ENCODE measurements at regions not wholly inside any gene's neighbourhood (a gene's known extent, or its start where the extent isn't known, plus 50 kb on each side); places are given as distances from the start of the nearest gene placed in this dataset.

GRCh38 chr5:96067251-96067650, 105.6 kb upstream of the ELL2 start:
- H3K36me3 ChIP-seq (replicated peaks in 1 of 2; ENCODE audit: control insufficient read depth in 1 of 2, insufficient read depth in 2 of 2, low read length in 2 of 2): no peaks in the 10 kb centered on the region
- WGBS (ENCODE audit: insufficient coverage): no CpG with 5 or more reads among the region's 1 CpG
- Mint-ChIP-seq H3K4me3 (no peak overlapping the region), H3K27ac (no peak overlapping the region), H3K4me1 (peaks cover 37% of the 10 kb centered on the region), H3K27me3 (ENCODE audit: low read depth in 3 of 3) (peaks cover 0 to 2% (median 2%) of the 10 kb centered on the region in 3 donors), H3K36me3 (no peaks in the 10 kb centered on the region), H3K9me3 (peaks cover 0 to 3% (median 0%) of the 10 kb centered on the region in 7 donors)
- DNase-seq: no peak
- no peaks in the 10 kb centered on the region for H4K20me1 ChIP-seq (ENCODE audit: insufficient read depth, low read length)
- intact Hi-C loops (cut with micrococcal nuclease): no loop called here
- peaks cover 14 to 20% of the 10 kb centered on the region in 2 donors for H3K4me1 ChIP-seq (ENCODE audit: control insufficient read depth in 1 of 2, insufficient read depth in 2 of 2, low read length in 2 of 2)
- H3K27me3 ChIP-seq (ENCODE audit: control insufficient read depth in 2 of 2, insufficient read depth in 2 of 2, low read length in 2 of 2): no peaks in the 10 kb centered on the region
- no peak overlapping the region for H3K4me3 ChIP-seq (replicated peaks in 1 of 3; ENCODE audit: low read depth in 2 of 3, low read length in 3 of 3)
- H2AFZ ChIP-seq (ENCODE audit: insufficient read depth, low read depth, low read length, poor library complexity, severe bottlenecking): no peak overlapping the region
- TF ChIP-seq, protein P1, sequence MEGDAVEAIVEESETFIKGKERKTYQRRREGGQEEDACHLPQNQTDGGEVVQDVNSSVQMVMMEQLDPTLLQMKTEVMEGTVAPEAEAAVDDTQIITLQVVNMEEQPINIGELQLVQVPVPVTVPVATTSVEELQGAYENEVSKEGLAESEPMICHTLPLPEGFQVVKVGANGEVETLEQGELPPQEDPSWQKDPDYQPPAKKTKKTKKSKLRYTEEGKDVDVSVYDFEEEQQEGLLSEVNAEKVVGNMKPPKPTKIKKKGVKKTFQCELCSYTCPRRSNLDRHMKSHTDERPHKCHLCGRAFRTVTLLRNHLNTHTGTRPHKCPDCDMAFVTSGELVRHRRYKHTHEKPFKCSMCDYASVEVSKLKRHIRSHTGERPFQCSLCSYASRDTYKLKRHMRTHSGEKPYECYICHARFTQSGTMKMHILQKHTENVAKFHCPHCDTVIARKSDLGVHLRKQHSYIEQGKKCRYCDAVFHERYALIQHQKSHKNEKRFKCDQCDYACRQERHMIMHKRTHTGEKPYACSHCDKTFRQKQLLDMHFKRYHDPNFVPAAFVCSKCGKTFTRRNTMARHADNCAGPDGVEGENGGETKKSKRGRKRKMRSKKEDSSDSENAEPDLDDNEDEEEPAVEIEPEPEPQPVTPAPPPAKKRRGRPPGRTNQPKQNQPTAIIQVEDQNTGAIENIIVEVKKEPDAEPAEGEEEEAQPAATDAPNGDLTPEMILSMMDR (IDR thresholded peaks at IDR 0.05): no peak
- no peaks in the 10 kb centered on the region for H3K79me2 ChIP-seq (ENCODE audit: insufficient read depth, low read length)
- no peak overlapping the region for H3K4me2 ChIP-seq (replicated peaks; ENCODE audit: extremely low read depth, low read length, poor library complexity, severe bottlenecking)
- no peak overlapping the region for H3K9ac ChIP-seq (ENCODE audit: insufficient read depth, low read length, poor library complexity, severe bottlenecking)
- no peak overlapping the region for H3K27ac ChIP-seq (ENCODE audit: low read depth in 1 of 2, low read length in 2 of 2)
- no peaks in the 10 kb centered on the region for H3K9me3 ChIP-seq (replicated peaks in 1 of 2; ENCODE audit: control insufficient read depth in 1 of 2, insufficient read depth in 1 of 2, low read length in 2 of 2)

GRCh38 chr5:96066386-96066719, 104.7 kb upstream of the ELL2 start:
- no peaks in the 10 kb centered on the region for H3K36me3 ChIP-seq (replicated peaks in 1 of 2; ENCODE audit: control insufficient read depth in 1 of 2, insufficient read depth in 2 of 2, low read length in 2 of 2)
- TF ChIP-seq, protein P1 (IDR thresholded peaks at IDR 0.05): no peak
- Mint-ChIP-seq H3K9me3 (peaks cover 0 to 3% (median 0%) of the 10 kb centered on the region in 7 donors), H3K4me3 (no peak overlapping the region), H3K36me3 (no peaks in the 10 kb centered on the region), H3K27ac (no peak overlapping the region), H3K4me1 (peaks cover 33% of the 10 kb centered on the region), H3K27me3 (ENCODE audit: low read depth in 3 of 3) (peaks cover 0 to 2% (median 2%) of the 10 kb centered on the region in 3 donors)
- H3K9ac ChIP-seq (ENCODE audit: insufficient read depth, low read length, poor library complexity, severe bottlenecking): no peak overlapping the region
- H3K9me3 ChIP-seq (replicated peaks in 1 of 2; ENCODE audit: control insufficient read depth in 1 of 2, insufficient read depth in 1 of 2, low read length in 2 of 2): no peaks in the 10 kb centered on the region
- no peaks in the 10 kb centered on the region for H3K79me2 ChIP-seq (ENCODE audit: insufficient read depth, low read length)
- H3K27ac ChIP-seq (ENCODE audit: low read depth in 1 of 2, low read length in 2 of 2): no peak overlapping the region
- no peak overlapping the region for H2AFZ ChIP-seq (ENCODE audit: insufficient read depth, low read depth, low read length, poor library complexity, severe bottlenecking)
- H3K27me3 ChIP-seq (ENCODE audit: control insufficient read depth in 2 of 2, insufficient read depth in 2 of 2, low read length in 2 of 2): no peaks in the 10 kb centered on the region
- no CpG with 5 or more reads among the region's 1 CpG for WGBS (ENCODE audit: insufficient coverage)
- no peak overlapping the region for H3K4me2 ChIP-seq (replicated peaks; ENCODE audit: extremely low read depth, low read length, poor library complexity, severe bottlenecking)
- intact Hi-C loops (cut with micrococcal nuclease): no loop called here
- no peaks in the 10 kb centered on the region for H4K20me1 ChIP-seq (ENCODE audit: insufficient read depth, low read length)
- DNase-seq: no peak
- peaks cover 14 to 20% of the 10 kb centered on the region in 2 donors for H3K4me1 ChIP-seq (ENCODE audit: control insufficient read depth in 1 of 2, insufficient read depth in 2 of 2, low read length in 2 of 2)
- H3K4me3 ChIP-seq (replicated peaks in 1 of 3; ENCODE audit: low read depth in 2 of 3, low read length in 3 of 3): no peak overlapping the region
